ENCODE measurements at regions not wholly inside any gene's neighbourhood (a gene's known extent, or its start where the extent isn't known, plus 50 kb on each side); places are given as distances from the start of the nearest gene placed in this dataset.

DNA sequence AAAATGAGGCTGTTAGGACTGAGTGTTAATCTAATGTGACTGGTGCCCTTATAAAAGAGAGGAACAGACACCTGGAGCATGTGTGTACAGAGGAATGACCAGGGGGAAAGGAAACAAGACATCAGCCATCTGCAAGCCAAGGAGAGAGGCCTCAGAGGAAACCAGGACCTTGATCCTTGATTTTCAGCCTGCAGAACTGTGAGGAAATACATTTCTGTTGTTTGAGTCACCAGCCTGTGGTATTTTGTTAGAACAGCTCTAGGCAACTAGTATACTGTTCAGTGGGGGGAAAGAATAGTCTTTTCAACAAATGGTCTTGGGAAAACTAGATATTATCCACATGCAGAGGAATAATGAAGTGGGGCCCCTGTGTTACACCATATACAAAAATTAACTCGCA is 80.6 kb downstream of the CCR1 start:
- peak; percentile 44; the same call in 1 of the 2 replicates for TF ChIP-seq FOS (IDR thresholded peaks at IDR 0.05; ENCODE audit: low read depth, low read length)
- peak; percentile 65; the same call in 1 of the 2 replicates for TF ChIP-seq CEBPB (IDR thresholded peaks at IDR 0.05; ENCODE audit: low read depth, low read length)
- TF ChIP-seq MAZ (IDR thresholded peaks at IDR 0.05; ENCODE audit: borderline replicate concordance, low read depth, low read length), result no peak
- H2AFZ ChIP-seq (replicated peaks; ENCODE audit: low read length, poor library complexity), result no peak overlapping the region
- WGBS, 2 experiments (ENCODE audit: extremely low coverage in 2 of 2, insufficient read length in 1 of 2), result no CpG with 5 or more reads among the region's 1 CpG
- ChIA-PET POLR2A (ENCODE audit: unreplicated experiment) (no interaction called here), CTCF (no interaction called here)
- intact Hi-C loops (cut with micrococcal nuclease) (no loop called here), in situ Hi-C loops (cut with MboI; ENCODE audit: low sequenced_read_pairs) (no loop called here), dilution Hi-C loops (cut with HindIII; ENCODE audit: low sequenced_read_pairs, unreplicated experiment) (no loop called here)
- H4K5ac ChIP-seq (ENCODE audit: low read depth, low read length), result no peak overlapping the region
- no peaks in the 10 kb centered on the region for H3K9me1 ChIP-seq (ENCODE audit: insufficient read depth, low read length)
- no TSS peak for BruUV-seq (replicated peaks)
- no peaks in the 10 kb centered on the region for H4K20me1 ChIP-seq (ENCODE audit: insufficient read depth, low read length)
- H3K18ac ChIP-seq (ENCODE audit: low read depth, low read length), result peak overlapping the region; percentile 27; the same call in 1 of the 2 replicates
- H2BK20ac ChIP-seq (ENCODE audit: low read depth, low read length), result no peak overlapping the region
- H3K14ac ChIP-seq (replicated peaks; ENCODE audit: low read depth, low read length), result no peak overlapping the region
- no peaks in the 10 kb centered on the region for H3K79me1 ChIP-seq (ENCODE audit: low read depth in 1 of 2, low read length in 2 of 2)
- H3K27ac ChIP-seq (ENCODE audit: insufficient read depth, low read length), result peak overlapping the region; percentile 55; the same call in 1 of the 2 replicates
- peaks cover 2% of the 10 kb centered on the region; the same call in 1 of the 2 replicates for H3K4me1 ChIP-seq (ENCODE audit: control insufficient read depth, insufficient read depth, low read length)
- H2BK15ac ChIP-seq (ENCODE audit: low read depth, low read length), result 0 out of 3 replicates have a peak overlapping the region, but pooled peaks have one; percentile 74
- 0 out of 4 replicates have a peak overlapping the region, but pooled peaks of 1 of the 2 experiments have one; percentile 30 for H4K8ac ChIP-seq (ENCODE audit: low read depth in 2 of 2, low read length in 2 of 2)
- no peak overlapping the region for H3K9ac ChIP-seq (ENCODE audit: low read depth, low read length)
- H4K91ac ChIP-seq (ENCODE audit: insufficient read depth, low read depth, low read length), result no peak overlapping the region
- H3K4me2 ChIP-seq (ENCODE audit: low read depth, low read length), result peak overlapping the region; percentile 14; the same call in 1 of the 2 replicates
- H3K56ac ChIP-seq (ENCODE audit: extremely low read depth, insufficient read depth, low read length), result no peak overlapping the region
- DNase-seq (peak; percentile 87), ATAC-seq (ENCODE audit: low read depth) (peak; percentile 98)
- 0 out of 2 replicates have a peak overlapping the region, but pooled peaks have one; percentile 19 for H3K4ac ChIP-seq (ENCODE audit: low read depth, low read length)
- no peak overlapping the region for H2AK5ac ChIP-seq (ENCODE audit: low read depth, low read length)
- H3K23ac ChIP-seq (ENCODE audit: low read depth, low read length), result no peak overlapping the region
- H2BK5ac ChIP-seq (ENCODE audit: low read depth, low read length, poor library complexity, severe bottlenecking), result peak overlapping the region; percentile 87
- H3K36me3 ChIP-seq (ENCODE audit: control insufficient read depth, insufficient read depth, low read length), result no peaks in the 10 kb centered on the region
- H3K27me3 ChIP-seq (ENCODE audit: control insufficient read depth, insufficient read depth, low read length), result peaks cover 12% of the 10 kb centered on the region
- no peak overlapping the region for H2BK120ac ChIP-seq (ENCODE audit: low read depth, low read length)
- H3K4me3 ChIP-seq (ENCODE audit: insufficient read depth, low read depth, low read length), result no peak overlapping the region
- no peaks in the 10 kb centered on the region for H3K9me3 ChIP-seq (ENCODE audit: control insufficient read depth, insufficient read depth, low read length)
- H2AK9ac ChIP-seq (replicated peaks; ENCODE audit: low read depth, low read length, poor library complexity), result no peak overlapping the region

All from IMR-90 (cell line).